ENCODE measurements at regions not wholly inside any gene's neighbourhood (a gene's known extent, or its start where the extent isn't known, plus 50 kb on each side); places are given as distances from the start of the nearest gene placed in this dataset.

- Histone ChIP-seq H3K9me3 (replicated peaks; ENCODE audit: control insufficient read depth, low read depth, low read length) (no peaks in the 10 kb centered on the region), H3K4me3 (ENCODE audit: low read length) (no peak overlapping the region), H3K27me3 (ENCODE audit: control insufficient read depth, insufficient read depth, low read length) (peaks cover 4% of the 10 kb centered on the region), H3K27ac (ENCODE audit: low read length) (no peak overlapping the region), H3K36me3 (ENCODE audit: control insufficient read depth, insufficient read depth, low read length) (no peaks in the 10 kb centered on the region), H3K4me1 (ENCODE audit: control insufficient read depth, insufficient read depth, low read length) (no peaks in the 10 kb centered on the region)
- whole genome bisulfite sequencing (ENCODE audit: insufficient coverage): no CpG with 5 or more reads among the region's 3 CpGs
- no peak for DNase-seq
These were observed 177.0 kb upstream of the MAOA start for GRCh38 chrX:43479070-43479469.

DNA sequence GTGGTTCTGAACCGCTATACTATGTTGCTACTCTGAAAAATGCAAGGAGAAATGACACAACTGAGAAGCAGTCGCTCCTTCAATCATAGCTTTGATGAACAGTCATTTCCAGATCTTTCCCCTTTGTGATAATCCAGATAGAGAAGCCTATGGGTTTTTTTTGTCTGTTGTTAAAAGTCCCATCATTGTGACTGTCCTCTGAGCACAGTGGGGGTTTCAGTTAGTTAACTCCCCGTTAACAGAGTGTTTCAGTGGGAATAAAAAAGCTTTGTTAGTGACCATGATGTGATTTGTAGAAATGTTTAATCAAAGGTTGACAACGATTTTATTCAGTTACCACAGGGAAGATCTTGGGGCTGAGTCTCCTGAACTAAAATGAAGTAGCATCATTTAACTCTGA is 176.2 kb upstream of the MAOA start:
- H3K27me3 ChIP-seq (ENCODE audit: control insufficient read depth, insufficient read depth, low read length): peaks cover 2% of the 10 kb centered on the region
- no peak for DNase-seq
- WGBS (ENCODE audit: insufficient coverage): 88% methylated on average over 1 of the region's 4 CpGs

GRCh38 chrX:43481576-43481975 is 174.5 kb upstream of the MAOA start:
- no peak overlapping the region for H3K4me3 ChIP-seq (ENCODE audit: low read length)
- peaks cover 7% of the 10 kb centered on the region for H3K27me3 ChIP-seq (ENCODE audit: control insufficient read depth, insufficient read depth, low read length)
- H3K9me3 ChIP-seq (replicated peaks; ENCODE audit: control insufficient read depth, low read depth, low read length): no peaks in the 10 kb centered on the region
- no peak overlapping the region for H3K27ac ChIP-seq (ENCODE audit: low read length)
- 66% methylated on average over 4 of the region's 5 CpGs for WGBS (ENCODE audit: insufficient coverage)
- no peak for DNase-seq
- no peaks in the 10 kb centered on the region for H3K4me1 ChIP-seq (ENCODE audit: control insufficient read depth, insufficient read depth, low read length)
- no peaks in the 10 kb centered on the region for H3K36me3 ChIP-seq (ENCODE audit: control insufficient read depth, insufficient read depth, low read length)

More for the DNA sequence above, 176.2 kb upstream of the MAOA start:
- Histone ChIP-seq H3K27ac (ENCODE audit: low read length) (no peak overlapping the region), H3K4me1 (ENCODE audit: control insufficient read depth, insufficient read depth, low read length) (no peaks in the 10 kb centered on the region), H3K4me3 (ENCODE audit: low read length) (no peak overlapping the region), H3K9me3 (replicated peaks; ENCODE audit: control insufficient read depth, low read depth, low read length) (no peaks in the 10 kb centered on the region), H3K36me3 (ENCODE audit: control insufficient read depth, insufficient read depth, low read length) (no peaks in the 10 kb centered on the region)

GRCh38 chrX:43493756-43494155 is 162.3 kb upstream of the MAOA start:
- Histone ChIP-seq H3K9me3 (replicated peaks; ENCODE audit: control insufficient read depth, low read depth, low read length) (no peaks in the 10 kb centered on the region), H3K4me3 (ENCODE audit: low read length) (no peak overlapping the region), H3K27ac (ENCODE audit: low read length) (no peak overlapping the region), H3K4me1 (ENCODE audit: control insufficient read depth, insufficient read depth, low read length) (no peaks in the 10 kb centered on the region), H3K36me3 (ENCODE audit: control insufficient read depth, insufficient read depth, low read length) (no peaks in the 10 kb centered on the region), H3K27me3 (ENCODE audit: control insufficient read depth, insufficient read depth, low read length) (no peaks in the 10 kb centered on the region)
- WGBS (ENCODE audit: insufficient coverage): 29% methylated on average over 1 of the region's 3 CpGs
- no peak for DNase-seq

DNA sequence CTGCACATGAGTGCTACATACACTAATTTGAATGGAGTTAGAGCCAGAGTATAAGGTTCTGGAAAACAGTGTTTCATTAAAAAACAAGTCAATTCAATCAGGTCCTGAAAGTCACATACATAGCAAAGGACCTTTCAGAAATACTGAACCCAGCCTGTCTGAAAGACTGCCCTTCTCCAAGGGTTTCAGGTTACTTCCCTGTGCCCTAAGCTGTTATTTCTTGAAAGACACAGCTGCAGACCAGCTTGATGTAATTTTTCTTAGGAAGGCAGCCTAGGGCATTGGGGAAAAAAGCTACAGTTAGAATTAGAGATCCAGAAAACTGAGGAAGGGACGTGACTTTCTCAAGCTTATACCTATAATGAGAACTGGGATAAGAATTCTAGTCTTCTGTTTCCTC is 155.9 kb upstream of the MAOA start:
- DNase-seq: no peak
- no CpG with 5 or more reads among the region's 1 CpG for WGBS (ENCODE audit: insufficient coverage)
- H3K27ac ChIP-seq (ENCODE audit: low read length): no peak overlapping the region
- H3K27me3 ChIP-seq (ENCODE audit: control insufficient read depth, insufficient read depth, low read length): peaks cover 4% of the 10 kb centered on the region
- no peaks in the 10 kb centered on the region for H3K4me1 ChIP-seq (ENCODE audit: control insufficient read depth, insufficient read depth, low read length)
- no peaks in the 10 kb centered on the region for H3K36me3 ChIP-seq (ENCODE audit: control insufficient read depth, insufficient read depth, low read length)
- H3K9me3 ChIP-seq (replicated peaks; ENCODE audit: control insufficient read depth, low read depth, low read length): no peaks in the 10 kb centered on the region
- no peak overlapping the region for H3K4me3 ChIP-seq (ENCODE audit: low read length)

DNA sequence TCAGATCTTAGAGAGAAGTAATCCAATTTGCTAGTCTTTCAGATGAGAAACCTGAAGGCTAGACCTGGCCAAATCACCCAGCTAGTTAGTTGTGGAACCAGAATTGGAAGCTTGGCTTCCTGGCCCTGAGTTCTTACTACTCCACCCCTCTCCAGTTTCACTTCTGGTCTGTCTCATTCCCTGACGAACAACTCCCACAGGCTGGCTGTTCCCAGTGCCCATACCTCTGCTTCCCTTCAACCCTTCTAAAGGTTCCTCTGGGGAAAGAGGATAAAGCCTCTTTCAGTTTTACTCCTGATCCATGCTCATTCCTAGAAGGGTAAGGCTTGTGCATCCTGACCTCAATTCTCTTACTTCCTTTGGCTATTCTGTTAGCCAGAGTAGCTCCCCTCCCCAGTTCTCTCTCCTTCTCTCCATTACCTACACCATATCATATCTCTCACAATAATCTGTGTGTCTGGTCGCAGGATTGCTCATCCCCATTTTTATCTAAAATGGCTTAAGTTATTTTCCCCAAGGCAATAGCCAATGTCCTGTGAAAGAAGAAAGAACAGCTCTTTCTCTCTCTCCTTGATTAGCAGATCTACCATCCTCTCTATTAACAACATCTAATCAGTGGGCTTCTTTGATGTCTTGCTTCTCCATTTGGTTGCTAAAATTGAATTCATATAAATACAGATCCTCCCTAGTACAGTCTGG is 155.0 kb upstream of the MAOA start:
- Histone ChIP-seq H3K9me3 (replicated peaks; ENCODE audit: control insufficient read depth, low read depth, low read length) (no peaks in the 10 kb centered on the region), H3K27me3 (ENCODE audit: control insufficient read depth, insufficient read depth, low read length) (peaks cover 4% of the 10 kb centered on the region), H3K4me1 (ENCODE audit: control insufficient read depth, insufficient read depth, low read length) (no peaks in the 10 kb centered on the region), H3K27ac (ENCODE audit: low read length) (no peak overlapping the region), H3K4me3 (ENCODE audit: low read length) (no peak overlapping the region), H3K36me3 (ENCODE audit: control insufficient read depth, insufficient read depth, low read length) (no peaks in the 10 kb centered on the region)
- DNase-seq: peak; percentile 4
- WGBS (ENCODE audit: insufficient coverage): 70% methylated on average over 2 of the region's 2 CpGs

GRCh38 chrX:43504394-43504793 is 151.7 kb upstream of the MAOA start:
- H3K4me1 ChIP-seq (ENCODE audit: control insufficient read depth, insufficient read depth, low read length): no peaks in the 10 kb centered on the region
- no peaks in the 10 kb centered on the region for H3K36me3 ChIP-seq (ENCODE audit: control insufficient read depth, insufficient read depth, low read length)
- no peaks in the 10 kb centered on the region for H3K9me3 ChIP-seq (replicated peaks; ENCODE audit: control insufficient read depth, low read depth, low read length)
- H3K27ac ChIP-seq (ENCODE audit: low read length): no peak overlapping the region
- peaks cover 8% of the 10 kb centered on the region for H3K27me3 ChIP-seq (ENCODE audit: control insufficient read depth, insufficient read depth, low read length)
- no peak overlapping the region for H3K4me3 ChIP-seq (ENCODE audit: low read length)
- no peak for DNase-seq

DNA sequence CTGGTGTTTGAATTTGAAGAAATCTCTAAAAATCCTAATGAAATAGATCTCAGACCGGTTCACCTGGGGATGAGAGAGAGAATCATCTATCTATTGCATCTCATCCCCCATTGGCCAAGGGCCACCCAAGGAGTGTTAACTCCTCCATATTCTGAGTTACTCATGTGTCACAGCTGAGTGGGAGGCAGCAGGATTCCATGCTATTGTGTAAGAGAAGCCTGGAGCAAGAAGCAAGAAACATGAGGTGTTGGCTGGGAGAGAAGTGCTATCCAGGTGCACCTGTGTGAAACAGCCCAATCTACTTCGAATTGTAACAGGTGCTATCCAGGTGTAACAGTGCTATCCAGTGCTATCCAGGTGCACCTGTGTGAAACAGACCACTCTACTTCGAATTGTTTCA is 150.3 kb upstream of the MAOA start:
- H3K9me3 ChIP-seq (replicated peaks; ENCODE audit: control insufficient read depth, low read depth, low read length): no peaks in the 10 kb centered on the region
- no peak overlapping the region for H3K27ac ChIP-seq (ENCODE audit: low read length)
- no peak for DNase-seq
- no peak overlapping the region for H3K4me3 ChIP-seq (ENCODE audit: low read length)
- peaks cover 8% of the 10 kb centered on the region for H3K27me3 ChIP-seq (ENCODE audit: control insufficient read depth, insufficient read depth, low read length)
- no peaks in the 10 kb centered on the region for H3K4me1 ChIP-seq (ENCODE audit: control insufficient read depth, insufficient read depth, low read length)
- 43% methylated on average over 1 of the region's 3 CpGs for whole genome bisulfite sequencing (ENCODE audit: insufficient coverage)
- H3K36me3 ChIP-seq (ENCODE audit: control insufficient read depth, insufficient read depth, low read length): no peaks in the 10 kb centered on the region

GRCh38 chrX:43508694-43509093 is 147.4 kb upstream of the MAOA start:
- no peak overlapping the region for H3K4me3 ChIP-seq (ENCODE audit: low read length)
- no peaks in the 10 kb centered on the region for H3K9me3 ChIP-seq (replicated peaks; ENCODE audit: control insufficient read depth, low read depth, low read length)
- H3K27me3 ChIP-seq (ENCODE audit: control insufficient read depth, insufficient read depth, low read length): peaks cover 11% of the 10 kb centered on the region
- H3K4me1 ChIP-seq (ENCODE audit: control insufficient read depth, insufficient read depth, low read length): no peaks in the 10 kb centered on the region
- H3K36me3 ChIP-seq (ENCODE audit: control insufficient read depth, insufficient read depth, low read length): no peaks in the 10 kb centered on the region
- no peak for DNase-seq
- no peak overlapping the region for H3K27ac ChIP-seq (ENCODE audit: low read length)

- Histone ChIP-seq H3K36me3 (ENCODE audit: control insufficient read depth, insufficient read depth, low read length) (no peaks in the 10 kb centered on the region), H3K27ac (ENCODE audit: low read length) (no peak overlapping the region), H3K4me3 (ENCODE audit: low read length) (no peak overlapping the region), H3K4me1 (ENCODE audit: control insufficient read depth, insufficient read depth, low read length) (no peaks in the 10 kb centered on the region), H3K27me3 (ENCODE audit: control insufficient read depth, insufficient read depth, low read length) (peaks cover 7% of the 10 kb centered on the region), H3K9me3 (replicated peaks; ENCODE audit: control insufficient read depth, low read depth, low read length) (no peaks in the 10 kb centered on the region)
- no peak for DNase-seq
- 83% methylated on average over 1 of the region's 1 CpG for WGBS (ENCODE audit: insufficient coverage)
These were observed 145.9 kb upstream of the MAOA start for GRCh38 chrX:43510209-43510608.

DNA sequence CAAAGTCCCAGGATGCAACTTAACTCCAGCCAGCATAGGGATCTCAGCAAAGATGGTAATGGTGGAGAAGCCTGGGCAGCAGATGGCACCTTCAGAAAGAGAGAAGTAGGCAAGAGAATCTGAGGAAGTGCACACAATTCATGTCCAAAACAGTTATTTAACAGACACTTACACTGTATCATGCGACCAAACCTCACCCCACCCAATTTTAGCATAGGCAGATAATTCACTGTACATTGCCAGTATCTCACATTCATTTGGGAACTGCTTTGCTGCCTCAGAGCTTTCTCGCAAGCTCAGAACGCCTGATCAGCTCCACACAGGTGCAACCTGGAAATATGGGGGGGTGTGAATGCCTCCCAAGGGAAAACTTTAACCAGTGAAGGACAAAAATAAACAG is 143.0 kb upstream of the MAOA start:
- Histone ChIP-seq H3K27me3 (ENCODE audit: control insufficient read depth, insufficient read depth, low read length) (peaks cover 6% of the 10 kb centered on the region), H3K4me1 (ENCODE audit: control insufficient read depth, insufficient read depth, low read length) (no peaks in the 10 kb centered on the region), H3K27ac (ENCODE audit: low read length) (no peak overlapping the region), H3K36me3 (ENCODE audit: control insufficient read depth, insufficient read depth, low read length) (no peaks in the 10 kb centered on the region), H3K4me3 (ENCODE audit: low read length) (no peak overlapping the region), H3K9me3 (replicated peaks; ENCODE audit: control insufficient read depth, low read depth, low read length) (no peaks in the 10 kb centered on the region)
- WGBS (ENCODE audit: insufficient coverage): 33% methylated on average over 1 of the region's 3 CpGs
- DNase-seq: no peak
